ENCODE measurements at regions not wholly inside any gene's neighbourhood (a gene's known extent, or its start where the extent isn't known, plus 50 kb on each side); places are given as distances from the start of the nearest gene placed in this dataset.
A peak's percentile ranks its signal among the peaks of the same experiment; 100 is the strongest.

DNA sequence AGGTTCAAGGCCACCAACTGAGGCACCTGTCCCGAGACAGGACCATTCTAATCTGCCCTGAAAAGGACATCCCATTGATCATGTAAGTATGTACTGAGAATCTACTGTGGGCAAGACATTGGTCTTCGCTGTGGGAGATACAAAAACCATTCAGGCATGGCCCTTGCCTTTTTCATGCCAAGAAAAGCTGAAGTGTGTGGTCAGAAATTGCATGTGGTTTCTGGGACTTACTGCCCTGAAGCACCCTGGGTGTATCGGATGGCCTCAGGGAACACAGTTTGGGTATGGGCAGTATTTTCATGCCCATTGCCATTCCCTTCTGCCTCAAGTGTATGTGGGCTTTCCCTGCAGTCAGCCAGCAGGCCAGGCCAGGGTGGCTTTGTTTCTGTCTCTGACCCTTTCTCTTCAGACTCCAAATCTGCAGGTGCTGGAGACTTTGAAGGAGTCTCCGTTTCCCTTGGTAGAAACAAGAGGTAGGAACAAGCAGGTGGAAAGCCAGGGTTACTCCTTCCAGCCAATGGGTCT lies 285.7 kb downstream of the ZEB1 start:
- FAIRE-seq, result no peak

DNA sequence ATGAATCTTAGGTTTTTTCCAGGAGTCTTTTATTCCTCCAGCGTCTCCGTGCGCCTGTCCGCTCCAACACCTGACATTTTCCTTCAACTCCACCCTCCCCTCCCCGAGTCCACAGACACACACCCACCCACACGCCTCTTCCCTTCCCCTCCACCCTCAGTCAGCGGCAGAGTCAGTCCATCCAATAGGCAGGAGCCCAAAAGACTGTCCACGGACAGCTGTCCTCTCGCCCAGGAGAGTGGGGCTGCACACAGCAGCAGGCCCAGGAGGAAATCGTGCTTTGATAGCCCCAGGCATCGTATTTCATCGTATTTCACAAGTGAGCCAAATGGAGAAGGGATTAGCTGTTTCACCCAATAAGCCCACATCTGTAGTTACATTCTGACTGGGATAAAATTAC lies 285.1 kb downstream of the ZEB1 start:
- FAIRE-seq, result no peak

DNA sequence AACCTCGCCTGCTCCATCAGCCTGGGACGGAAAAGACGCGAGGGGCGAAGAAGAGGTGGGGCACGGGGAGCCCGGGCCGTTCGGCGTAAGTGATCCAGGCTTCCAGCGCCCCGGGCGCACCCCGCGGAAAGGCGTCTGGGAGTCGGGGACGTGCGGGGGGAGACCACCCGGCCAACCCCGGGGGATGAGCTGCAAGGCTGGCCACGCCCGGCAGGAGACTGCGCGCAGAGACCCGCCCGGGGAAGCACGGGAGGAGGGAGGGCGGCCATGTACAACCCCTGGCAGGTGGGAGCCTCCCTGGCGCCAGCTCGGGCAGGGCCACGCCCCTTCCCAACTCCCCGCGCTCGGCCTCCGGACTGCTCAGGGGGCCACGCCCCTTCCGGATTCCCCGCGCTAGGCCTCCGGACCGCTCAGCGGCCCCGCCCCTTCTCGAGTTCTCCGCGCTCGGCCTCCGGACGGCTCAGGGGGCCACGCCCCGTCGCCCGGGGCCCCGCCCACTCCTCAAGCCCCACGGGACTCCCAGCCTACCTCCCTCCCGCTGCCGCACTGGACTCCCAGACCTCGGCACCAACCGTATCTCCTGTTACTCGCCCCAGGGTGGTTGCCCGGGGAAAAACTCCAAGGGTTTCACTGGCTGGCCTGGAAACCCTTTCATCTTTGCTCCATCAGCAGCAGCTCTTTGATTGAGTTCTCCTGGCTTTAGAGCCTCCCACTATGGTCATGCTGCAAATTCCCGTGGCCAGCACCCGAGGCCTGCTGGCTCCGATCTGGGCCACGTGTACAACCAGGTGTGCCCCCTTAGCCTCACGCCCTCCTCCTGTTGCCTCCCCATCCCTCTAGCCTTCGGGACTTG lies 284.4 kb downstream of the ZEB1 start:
- peak; percentile 61 for FAIRE-seq

DNA sequence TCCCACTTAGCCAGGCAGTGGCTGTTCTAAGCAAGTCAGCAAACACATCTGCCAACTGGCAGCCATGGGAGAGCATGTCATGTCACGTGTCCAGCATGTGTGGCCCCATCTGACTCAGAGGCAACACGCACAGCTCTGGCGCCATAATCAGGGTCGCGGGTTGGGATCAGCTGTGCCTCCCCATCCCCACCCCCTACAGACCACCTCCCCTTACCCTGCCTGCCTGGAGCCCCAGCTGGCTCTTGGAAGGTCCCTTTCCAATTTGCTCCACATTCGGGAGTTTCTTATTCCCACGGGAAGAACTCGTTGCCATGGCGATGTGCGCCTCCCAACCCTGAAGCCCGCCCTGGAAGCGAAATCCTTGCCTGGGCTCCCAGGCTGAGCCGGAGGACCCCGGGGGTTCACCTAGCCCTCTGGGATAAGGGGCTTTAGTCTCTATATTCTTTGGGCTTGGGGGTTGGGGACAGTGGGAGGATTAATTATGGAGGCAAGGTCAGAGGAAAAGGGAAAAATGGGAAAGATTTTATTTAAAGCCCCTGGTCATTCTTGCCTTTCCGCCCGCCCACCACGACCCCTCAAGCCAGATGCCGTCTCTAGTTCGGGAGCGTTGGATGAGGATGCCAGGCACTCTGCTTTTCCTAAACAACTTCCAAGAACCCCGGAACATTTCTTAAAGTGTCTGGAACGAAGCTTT lies 283.7 kb downstream of the ZEB1 start:
- FAIRE-seq, result no peak

- FAIRE-seq, result no peak
Observed at GRCh38 chr10:31601136-31601535, 282.1 kb downstream of the ZEB1 start.

GRCh38 chr10:31599626-31600504 lies 280.8 kb downstream of the ZEB1 start:
- FAIRE-seq, result no peak

DNA sequence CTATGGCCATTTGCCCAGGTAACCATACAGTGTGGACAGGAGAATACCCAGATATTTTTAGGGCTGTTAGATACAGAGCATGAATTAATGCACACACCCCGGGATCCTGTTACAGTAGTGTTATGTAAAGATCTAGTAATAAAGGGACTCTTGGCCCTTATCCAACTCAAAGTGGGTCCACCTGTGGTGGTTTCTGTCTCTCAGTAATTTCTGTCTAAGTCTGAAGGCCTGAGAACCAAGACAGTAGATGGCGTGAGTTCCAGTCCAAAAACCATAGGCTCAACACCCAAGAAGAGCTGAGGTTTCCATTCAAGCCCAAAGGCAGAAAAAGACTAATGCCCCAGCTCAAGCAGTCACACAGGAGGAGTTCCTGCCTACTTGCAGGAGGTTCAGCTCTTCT lies 277.7 kb downstream of the ZEB1 start:
- FAIRE-seq, result no peak

- no peak for FAIRE-seq
Observed at GRCh38 chr10:31595992-31596391, 277.0 kb downstream of the ZEB1 start.

DNA sequence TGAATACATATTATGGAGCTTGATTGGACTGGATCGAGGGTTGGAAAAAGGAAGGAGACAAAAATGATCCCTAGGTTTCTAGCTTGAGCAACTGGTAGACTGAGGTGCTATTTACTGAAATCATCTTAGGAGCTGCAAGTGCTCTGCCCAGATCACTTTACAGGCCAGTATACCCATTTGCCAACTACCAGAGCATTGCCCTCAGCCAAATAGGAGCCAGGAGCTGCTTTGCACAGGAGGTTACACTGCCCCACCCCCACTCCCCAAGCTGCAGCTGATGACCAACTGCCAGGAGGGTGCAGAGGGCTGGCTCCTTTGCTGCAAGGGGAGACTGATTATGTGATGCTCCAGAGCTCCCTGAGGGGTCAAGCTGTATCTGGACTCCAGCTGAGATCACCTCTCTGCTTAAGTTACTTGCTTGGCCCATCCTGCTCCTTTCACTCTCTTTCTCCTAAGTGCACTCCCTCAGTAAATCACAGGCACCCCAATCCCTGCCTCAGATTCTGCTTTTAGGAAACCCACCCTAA lies 275.4 kb downstream of the ZEB1 start:
- no peak for FAIRE-seq

DNA sequence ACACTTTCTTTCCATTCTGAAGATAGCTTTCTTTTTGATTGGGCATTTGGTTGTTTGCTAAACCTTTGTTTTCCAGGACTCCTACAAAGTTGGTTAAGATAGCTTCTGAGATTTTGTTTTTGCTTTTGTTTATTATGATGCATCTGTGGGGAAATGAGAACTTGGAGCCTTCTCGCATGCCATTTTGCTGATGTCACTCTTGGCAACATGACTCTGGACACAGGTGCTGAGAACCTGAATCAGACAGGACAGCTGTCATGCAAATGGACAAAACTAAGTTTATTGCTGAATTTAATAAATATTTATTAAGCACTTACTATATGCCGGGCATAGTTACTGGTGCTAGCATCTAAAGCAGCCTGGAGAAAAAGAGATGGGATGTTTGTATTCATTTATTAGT lies 274.1 kb downstream of the ZEB1 start:
- no peak for FAIRE-seq

DNA sequence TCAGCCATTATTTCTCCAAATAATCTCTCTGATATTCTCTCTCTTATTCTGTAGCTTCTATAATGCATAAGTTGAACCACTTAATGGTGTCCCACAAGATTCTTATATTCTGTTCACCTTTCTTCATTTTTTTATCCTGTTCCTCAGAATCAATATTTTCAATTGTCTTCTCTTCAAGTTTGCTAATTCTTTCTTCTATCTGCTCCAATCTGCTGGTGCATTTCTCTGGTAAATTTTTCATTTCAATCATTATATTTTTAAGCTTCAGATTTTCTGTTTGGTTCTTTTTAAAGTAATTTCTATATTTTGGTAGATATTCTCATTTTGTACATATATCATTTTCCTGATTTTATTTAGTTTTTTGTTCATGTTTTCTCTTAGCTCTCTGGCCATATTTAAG lies 272.6 kb downstream of the ZEB1 start:
- FAIRE-seq, result peak; percentile 35

DNA sequence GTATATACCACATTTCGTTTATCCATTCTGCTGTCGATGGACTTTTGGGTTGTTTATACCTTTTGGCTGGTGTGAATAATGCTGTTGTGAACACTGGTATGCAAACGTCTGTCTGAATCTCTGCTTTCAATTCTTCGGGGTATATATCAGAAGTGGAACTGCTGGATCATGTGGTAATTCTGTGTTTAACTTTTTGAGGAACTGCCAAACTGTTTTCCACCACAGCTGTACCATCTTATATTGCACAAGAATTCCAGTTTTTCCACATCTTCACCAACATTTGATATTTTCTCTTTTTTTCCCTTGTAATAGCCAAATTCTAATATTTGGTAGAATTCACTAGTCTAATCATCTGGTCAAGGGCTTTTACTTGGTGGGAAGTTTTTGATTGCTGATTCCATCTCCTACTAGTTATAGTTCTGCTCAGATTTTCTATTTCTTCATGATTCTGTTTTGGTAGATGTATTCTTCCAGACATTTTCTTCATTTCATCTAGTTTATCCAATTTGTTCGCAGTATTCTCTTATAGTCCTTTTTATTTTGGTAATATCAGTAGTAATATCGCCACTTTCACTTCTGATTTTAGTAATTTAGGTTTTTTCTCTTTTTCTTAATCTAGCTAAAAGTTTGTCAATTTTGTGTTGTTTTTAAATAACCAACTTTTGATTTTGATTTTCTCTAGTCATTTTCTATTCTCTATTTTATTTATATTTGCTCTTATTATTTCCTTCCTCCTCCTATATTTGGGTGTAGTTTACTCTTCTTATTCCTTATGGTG lies 271.2 kb downstream of the ZEB1 start:
- FAIRE-seq, result no peak

- FAIRE-seq, result no peak
Observed at GRCh38 chr10:31587691-31588090, 268.7 kb downstream of the ZEB1 start.

DNA sequence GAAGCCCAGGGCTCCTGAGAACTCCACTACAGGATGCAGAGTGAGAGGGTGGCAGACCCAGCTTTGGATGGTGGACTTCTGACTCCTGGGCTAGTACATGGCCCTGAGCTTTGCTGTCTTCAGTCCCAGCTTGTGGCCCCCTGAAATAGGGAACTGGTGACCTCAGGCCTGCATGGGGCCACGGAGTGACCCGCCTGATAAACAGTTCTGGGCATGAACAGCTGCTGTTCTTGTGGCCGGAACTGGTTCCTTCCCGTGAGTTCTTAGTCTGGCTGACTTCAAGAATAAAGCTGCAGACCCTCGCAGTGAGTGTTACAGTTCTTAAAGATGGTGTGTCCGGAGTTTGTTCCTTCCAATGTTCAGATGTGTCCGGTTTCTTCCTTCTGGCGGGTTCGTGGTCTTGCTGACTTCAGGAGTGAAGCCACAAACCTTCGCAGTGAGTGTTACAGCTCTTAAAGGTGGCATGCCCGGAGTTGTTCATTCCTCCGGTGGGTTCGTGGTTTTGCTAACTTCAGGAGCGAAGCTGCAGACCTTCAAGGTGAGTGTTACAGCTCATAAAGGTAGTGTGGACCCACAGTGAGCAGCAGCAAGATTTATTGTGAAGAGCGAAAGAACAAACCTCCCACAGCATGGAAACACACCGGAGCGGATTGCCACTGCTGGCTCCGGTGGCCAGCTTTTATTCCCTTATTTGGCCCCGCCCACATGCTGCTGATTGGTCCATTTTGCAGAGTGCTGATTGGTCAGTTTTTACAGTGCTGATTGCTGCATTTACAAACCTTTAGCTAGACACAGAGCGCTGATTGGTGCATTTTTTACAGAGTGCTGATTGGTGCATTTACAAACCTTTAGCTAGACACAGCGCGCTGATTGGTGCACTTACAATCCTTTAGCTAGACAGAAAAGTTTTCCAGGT lies 268.0 kb downstream of the ZEB1 start:
- FAIRE-seq, result no peak

- FAIRE-seq, result no peak
Observed at GRCh38 chr10:31584876-31585275, 265.9 kb downstream of the ZEB1 start.

GRCh38 chr10:31584098-31584631 lies 265.1 kb downstream of the ZEB1 start:
- no peak for FAIRE-seq

- no peak for FAIRE-seq
Observed at GRCh38 chr10:31583293-31583692, 264.3 kb downstream of the ZEB1 start.

- FAIRE-seq, result no peak
Observed at GRCh38 chr10:31582365-31583052, 263.5 kb downstream of the ZEB1 start.

- no peak for FAIRE-seq
Observed at GRCh38 chr10:31581741-31582323, 262.8 kb downstream of the ZEB1 start.

- FAIRE-seq, result no peak
Observed at GRCh38 chr10:31580646-31581045, 261.6 kb downstream of the ZEB1 start.

Measured in A204.1 (cell line).